MM.1S (cell line): ENCODE measurements at regions not wholly inside any gene's neighbourhood (a gene's known extent, or its start where the extent isn't known, plus 50 kb on each side); places are given as distances from the start of the nearest gene placed in this dataset.

Experiments
- DNase-seq: peaks from one replicate; pipeline ENCODE4 v3.0.0-alpha.2; 2015
- H2AFZ ChIP-seq: fragments of 300-600 bp; sonication (generic); 2 replicates; pipeline ENCODE4 v1.6.0; 2016; ENCODE audit warnings: antibody characterized with exemption, low read length
- H3F3A ChIP-seq: fragments of 300-600 bp; sonication (generic); 2 replicates; pipeline ENCODE4 v1.6.1; 2016; ENCODE audit warnings: mild to moderate bottlenecking, antibody characterized with exemption, low read length, moderate library complexity, mixed read lengths; ENCODE audit not compliant: insufficient read depth
- H3K27ac ChIP-seq: fragments of 300-600 bp; sonication (generic); 2 replicates; pipeline ENCODE4 v1.5.1; 2016; ENCODE audit warnings: mild to moderate bottlenecking, low read length
- H3K27me3 ChIP-seq: fragments of 300-600 bp; sonication (generic); replicated peaks from 2 replicates; pipeline ENCODE4 v1.6.0; 2016; ENCODE audit warnings: low read length; ENCODE audit not compliant: insufficient read depth
- H3K36me3 ChIP-seq: fragments of 300-600 bp; sonication (generic); replicated peaks from 2 replicates; pipeline ENCODE4 v1.6.1; 2016; ENCODE audit warnings: mild to moderate bottlenecking, low read length, mixed read lengths; ENCODE audit not compliant: insufficient read depth
- H3K4me1 ChIP-seq: fragments of 300-600 bp; sonication (generic); 2 replicates; pipeline ENCODE4 v1.6.1; 2016; ENCODE audit warnings: low read length, mixed read lengths
- H3K4me2 ChIP-seq: fragments of 300-600 bp; sonication (generic); 2 replicates; pipeline ENCODE4 v1.6.0; 2016; ENCODE audit warnings: low read depth, low read length
- H3K4me3 ChIP-seq: fragments of 300-600 bp; sonication (generic); 2 replicates; pipeline ENCODE4 v1.5.1; 2016; ENCODE audit warnings: low read length, mixed read lengths
- H3K79me2 ChIP-seq: fragments of 300-600 bp; sonication (generic); 2 replicates; pipeline ENCODE4 v1.6.1; 2016; ENCODE audit warnings: mixed run types, low read length, mixed read lengths
- H3K9ac ChIP-seq: fragments of 300-600 bp; sonication (generic); 2 replicates; pipeline ENCODE4 v1.6.1; 2016; ENCODE audit warnings: low read length, mixed read lengths
- H3K9me2 ChIP-seq: fragments of 300-600 bp; sonication (generic); replicated peaks from 2 replicates; pipeline ENCODE4 v1.6.1; 2016; ENCODE audit warnings: mild to moderate bottlenecking, low read length, mixed read lengths; ENCODE audit not compliant: insufficient read depth
- H3K9me3 ChIP-seq: fragments of 300-600 bp; sonication (generic); replicated peaks from 2 replicates; pipeline ENCODE4 v1.6.1; 2016; ENCODE audit warnings: mild to moderate bottlenecking, low read length, mixed read lengths; ENCODE audit not compliant: insufficient read depth
- H4K20me1 ChIP-seq: fragments of 300-600 bp; sonication (generic); 2 replicates; pipeline ENCODE4 v1.6.1; 2016; ENCODE audit warnings: mild to moderate bottlenecking, low read length, moderate library complexity, mixed read lengths; ENCODE audit not compliant: insufficient read depth
- EZH2 ChIP-seq: fragments of 300-600 bp; sonication (generic); optimal IDR thresholded peaks from 2 replicates; pipeline ENCODE3; 2017; ENCODE audit warnings: low read depth, mild to moderate bottlenecking, antibody characterized with exemption, low read length, mixed read lengths
- EZH2phosphoT487 ChIP-seq: fragments of 300-600 bp; sonication (generic); IDR thresholded peaks from 2 replicates; pipeline ENCODE4 v1.6.1; 2018; ENCODE audit warnings: antibody characterized with exemption, low read length
- TF ChIP-seq, protein P1 (sequence below): fragments of 300-600 bp; sonication (generic); IDR thresholded peaks from 2 replicates; pipeline ENCODE4 v1.5.1; 2016; ENCODE audit warnings: antibody characterized with exemption, low read length, mixed read lengths

DNA sequence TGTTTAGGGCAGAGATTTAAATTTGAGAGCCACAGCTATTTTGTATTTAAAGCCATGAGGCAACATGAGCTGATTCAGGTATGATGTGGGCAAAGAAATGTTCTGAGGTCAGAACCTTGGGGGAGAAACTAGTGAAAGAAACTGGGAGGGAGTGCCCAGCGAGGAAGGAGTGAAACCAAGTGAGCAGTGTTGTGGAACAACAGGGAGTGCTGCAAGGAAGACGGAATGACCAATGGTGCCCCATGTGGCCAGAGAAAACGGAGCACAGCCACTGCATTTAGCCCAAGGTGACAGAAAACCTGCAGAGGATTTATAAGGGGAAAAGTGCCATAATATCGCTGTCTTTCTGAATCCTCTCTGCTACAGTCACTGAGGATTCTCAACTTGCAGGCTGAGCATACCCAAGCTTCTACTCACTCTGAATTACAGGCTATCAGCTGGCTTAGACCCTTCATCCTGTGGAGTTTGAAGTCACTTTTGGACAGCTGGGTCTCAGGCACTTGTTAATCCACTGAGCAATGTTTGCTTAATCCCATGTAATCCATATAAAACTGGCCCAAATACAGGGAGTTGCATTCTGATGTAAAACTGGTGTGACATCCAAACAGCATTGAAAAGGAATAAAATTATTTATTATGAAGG is 777.3 kb downstream of the CCSER2 start:
- H3K9me3 ChIP-seq, result no peaks in the 10 kb centered on the region
- TF ChIP-seq, protein P1, sequence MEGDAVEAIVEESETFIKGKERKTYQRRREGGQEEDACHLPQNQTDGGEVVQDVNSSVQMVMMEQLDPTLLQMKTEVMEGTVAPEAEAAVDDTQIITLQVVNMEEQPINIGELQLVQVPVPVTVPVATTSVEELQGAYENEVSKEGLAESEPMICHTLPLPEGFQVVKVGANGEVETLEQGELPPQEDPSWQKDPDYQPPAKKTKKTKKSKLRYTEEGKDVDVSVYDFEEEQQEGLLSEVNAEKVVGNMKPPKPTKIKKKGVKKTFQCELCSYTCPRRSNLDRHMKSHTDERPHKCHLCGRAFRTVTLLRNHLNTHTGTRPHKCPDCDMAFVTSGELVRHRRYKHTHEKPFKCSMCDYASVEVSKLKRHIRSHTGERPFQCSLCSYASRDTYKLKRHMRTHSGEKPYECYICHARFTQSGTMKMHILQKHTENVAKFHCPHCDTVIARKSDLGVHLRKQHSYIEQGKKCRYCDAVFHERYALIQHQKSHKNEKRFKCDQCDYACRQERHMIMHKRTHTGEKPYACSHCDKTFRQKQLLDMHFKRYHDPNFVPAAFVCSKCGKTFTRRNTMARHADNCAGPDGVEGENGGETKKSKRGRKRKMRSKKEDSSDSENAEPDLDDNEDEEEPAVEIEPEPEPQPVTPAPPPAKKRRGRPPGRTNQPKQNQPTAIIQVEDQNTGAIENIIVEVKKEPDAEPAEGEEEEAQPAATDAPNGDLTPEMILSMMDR, result no peak
- TF ChIP-seq EZH2 (no peak), EZH2phosphoT487 (no peak)
- H3K4me1 ChIP-seq, result no peaks in the 10 kb centered on the region
- H3K79me2 ChIP-seq, result no peaks in the 10 kb centered on the region
- H3K9ac ChIP-seq, result no peak overlapping the region
- H4K20me1 ChIP-seq, result no peaks in the 10 kb centered on the region
- DNase-seq, result no peak
- H3K9me2 ChIP-seq, result no peaks in the 10 kb centered on the region
- no peak overlapping the region for H3K4me3 ChIP-seq
- H3F3A ChIP-seq, result no peaks in the 10 kb centered on the region
- no peak overlapping the region for H3K27ac ChIP-seq
- H3K4me2 ChIP-seq, result no peak overlapping the region
- H3K27me3 ChIP-seq, result no peaks in the 10 kb centered on the region
- no peak overlapping the region for H2AFZ ChIP-seq
- H3K36me3 ChIP-seq, result no peaks in the 10 kb centered on the region

DNA sequence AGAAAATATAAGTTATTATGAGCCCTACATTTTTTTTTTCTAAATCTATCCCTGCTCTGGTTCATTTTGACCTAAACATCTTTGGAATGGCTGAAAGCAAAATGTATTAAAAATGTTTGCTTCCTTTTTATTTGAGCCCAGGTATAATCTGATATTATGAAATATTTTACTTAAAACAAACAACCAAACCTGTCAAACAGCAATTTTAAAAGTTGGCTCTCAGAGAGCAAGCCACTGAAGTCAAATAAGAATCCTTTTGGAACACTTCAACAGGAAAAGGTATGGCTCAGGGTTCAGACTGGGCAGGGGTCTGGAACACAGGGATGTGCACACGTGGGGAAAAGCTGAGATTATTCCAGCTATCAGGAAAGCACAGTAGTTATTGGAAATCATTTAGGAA is 782.9 kb downstream of the CCSER2 start:
- Histone ChIP-seq H3K36me3 (no peaks in the 10 kb centered on the region), H3K4me2 (no peak overlapping the region), H3K27ac (no peak overlapping the region), H3K4me3 (no peak overlapping the region), H3F3A (no peaks in the 10 kb centered on the region), H3K9ac (no peak overlapping the region), H3K79me2 (no peaks in the 10 kb centered on the region), H2AFZ (no peak overlapping the region), H3K9me3 (no peaks in the 10 kb centered on the region), H4K20me1 (no peaks in the 10 kb centered on the region), H3K4me1 (no peaks in the 10 kb centered on the region), H3K27me3 (no peaks in the 10 kb centered on the region), H3K9me2 (no peaks in the 10 kb centered on the region)
- TF ChIP-seq EZH2phosphoT487, result no peak
- TF ChIP-seq, protein P1, result no peak
- TF ChIP-seq EZH2, result no peak
- no peak for DNase-seq

DNA sequence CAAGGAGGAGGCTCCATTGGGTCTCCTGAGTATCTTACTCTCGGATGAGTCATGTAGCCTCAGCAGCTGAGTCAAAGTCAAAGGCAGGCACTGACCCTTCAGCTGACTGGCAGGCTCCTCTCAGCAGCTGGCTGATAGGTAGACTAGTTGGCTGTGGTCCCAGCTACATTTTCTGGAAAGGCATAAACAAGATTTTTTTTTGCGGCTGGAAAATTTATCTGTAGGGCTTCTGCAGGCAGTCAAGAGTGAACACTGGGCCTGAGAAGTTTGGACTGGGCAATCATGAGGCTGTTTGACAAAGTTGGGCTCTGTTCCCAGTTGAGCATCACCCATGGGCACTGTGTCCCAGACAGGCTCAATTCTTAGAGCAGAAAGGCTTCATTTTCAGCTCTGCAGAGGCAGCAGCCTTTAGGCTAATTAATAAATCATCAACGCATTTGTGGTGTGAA is 796.2 kb downstream of the CCSER2 start:
- no peak overlapping the region for H3K4me3 ChIP-seq
- no peak overlapping the region for H3K9ac ChIP-seq
- no peaks in the 10 kb centered on the region for H3K36me3 ChIP-seq
- TF ChIP-seq, protein P1, result no peak
- TF ChIP-seq EZH2 (no peak), EZH2phosphoT487 (no peak)
- no peaks in the 10 kb centered on the region for H3K9me3 ChIP-seq
- DNase-seq, result no peak
- H3K9me2 ChIP-seq, result no peaks in the 10 kb centered on the region
- no peaks in the 10 kb centered on the region for H3F3A ChIP-seq
- H3K79me2 ChIP-seq, result no peaks in the 10 kb centered on the region
- no peaks in the 10 kb centered on the region for H3K27me3 ChIP-seq
- H3K4me1 ChIP-seq, result no peaks in the 10 kb centered on the region
- H3K27ac ChIP-seq, result no peak overlapping the region
- no peaks in the 10 kb centered on the region for H4K20me1 ChIP-seq
- H2AFZ ChIP-seq, result no peak overlapping the region
- H3K4me2 ChIP-seq, result no peak overlapping the region
